Effector CD8-positive, alpha-beta T cell (primary cell): ENCODE measurements at regions not wholly inside any gene's neighbourhood (a gene's known extent, or its start where the extent isn't known, plus 50 kb on each side); places are given as distances from the start of the nearest gene placed in this dataset.

Experiments
- DNase-seq: peaks from one replicate; lab custom pipeline; 2025; lab: John Stamatoyannopoulos, UW

DNA sequence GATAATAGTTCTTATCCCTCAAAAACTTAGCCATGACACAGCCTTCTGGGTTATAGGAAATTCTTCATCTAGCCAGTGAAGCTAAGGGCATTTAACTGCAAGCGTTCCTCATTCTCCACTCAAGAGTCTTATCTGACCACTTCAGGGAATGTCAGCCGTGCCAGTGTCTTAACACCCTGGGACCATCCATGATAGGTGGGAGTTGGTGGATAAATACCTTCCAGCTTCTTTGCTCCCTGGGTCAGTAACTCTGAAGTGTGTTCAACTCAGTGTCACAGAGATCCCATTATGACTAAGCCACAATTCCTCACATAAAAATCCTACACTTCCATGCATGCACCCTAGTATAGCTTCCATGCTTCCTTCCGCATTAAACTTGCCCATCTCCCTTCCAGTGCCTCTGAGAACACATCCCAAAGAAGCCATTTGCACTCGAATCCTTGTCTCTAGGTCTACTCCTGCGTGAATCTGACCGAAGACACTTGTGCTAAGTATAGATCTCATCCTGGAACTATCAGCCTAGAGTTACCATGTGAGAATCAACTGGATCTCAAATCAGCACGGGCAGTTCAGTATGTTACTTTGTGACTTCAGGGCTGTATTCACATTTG is 264.3 kb upstream of the MAF start:
- DNase-seq: no peak

DNA sequence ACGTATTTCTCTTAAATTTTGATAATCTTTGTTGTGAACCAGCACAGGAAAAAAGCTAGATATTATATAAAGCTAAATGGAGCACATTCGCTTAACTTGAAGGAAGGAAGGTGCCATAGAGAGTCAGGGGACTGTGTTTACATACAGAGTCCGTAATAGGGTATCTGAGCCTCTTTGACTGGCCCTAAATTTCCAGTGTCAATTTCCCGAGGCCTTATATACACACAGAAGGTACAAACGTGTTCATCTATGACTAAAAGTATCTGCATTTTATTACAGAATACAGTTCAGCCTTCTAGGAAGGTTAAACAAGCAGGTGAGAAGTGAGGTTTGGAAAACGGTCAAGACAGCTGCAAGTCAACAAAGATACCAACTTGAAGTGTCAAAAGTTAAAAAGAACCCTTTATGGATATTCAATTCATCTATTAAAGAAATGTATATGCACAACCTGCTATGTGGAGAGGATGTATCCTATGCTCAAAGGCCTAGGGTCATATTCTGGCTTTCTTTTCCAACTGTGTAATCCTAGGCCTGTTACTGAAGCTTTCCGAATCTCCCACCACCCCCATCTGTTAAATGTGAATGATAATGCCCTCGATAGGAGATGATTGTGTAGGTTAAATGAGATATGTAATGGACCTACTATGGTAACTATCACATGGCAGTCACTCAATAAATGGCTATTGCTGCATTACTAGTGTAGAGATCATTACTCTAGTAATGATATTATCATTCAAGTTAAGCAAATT is 263.7 kb upstream of the MAF start:
- DNase-seq: no peak

DNA sequence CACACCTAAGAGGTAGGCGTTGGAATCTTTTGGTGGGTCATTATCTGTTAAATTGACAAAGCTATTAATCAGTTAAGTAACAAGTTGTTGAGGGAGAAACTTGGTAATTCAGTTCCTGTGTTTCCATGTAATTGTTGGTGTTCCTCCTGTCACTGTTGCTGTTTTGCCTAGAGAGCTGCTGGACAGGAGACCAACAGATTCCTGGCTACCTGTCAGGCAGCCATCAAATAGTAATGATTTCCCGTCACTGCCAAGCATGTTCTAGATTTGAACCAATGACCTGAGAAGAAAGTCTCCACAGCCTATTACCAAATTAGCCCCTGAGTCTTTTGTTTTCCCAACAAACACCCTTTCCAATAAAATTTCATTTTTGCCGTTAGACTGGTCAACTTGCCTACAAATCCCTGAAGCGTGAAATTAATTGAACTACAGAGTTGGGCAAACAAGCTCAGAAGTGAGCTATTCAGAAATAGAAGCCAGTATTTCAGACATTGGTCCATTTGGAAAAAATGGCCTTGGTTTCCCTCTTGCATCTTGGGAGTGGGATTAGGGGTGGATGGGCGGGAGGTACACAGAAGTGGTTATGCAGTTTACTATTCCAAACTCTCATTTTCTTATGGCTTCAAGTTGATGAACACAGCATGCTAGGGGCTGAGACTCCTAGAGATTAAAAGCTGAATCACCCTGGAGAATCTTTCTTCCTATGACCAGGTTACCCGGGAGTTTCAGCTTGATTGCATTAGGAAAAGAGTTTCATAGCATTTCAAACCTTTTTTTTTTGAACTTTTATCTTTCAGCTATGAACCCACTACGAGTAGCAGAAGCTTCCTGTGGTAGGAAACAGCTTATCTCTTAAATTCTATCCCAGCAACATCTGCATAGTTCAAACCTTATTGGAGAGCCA is 262.8 kb upstream of the MAF start:
- DNase-seq: no peak

DNA sequence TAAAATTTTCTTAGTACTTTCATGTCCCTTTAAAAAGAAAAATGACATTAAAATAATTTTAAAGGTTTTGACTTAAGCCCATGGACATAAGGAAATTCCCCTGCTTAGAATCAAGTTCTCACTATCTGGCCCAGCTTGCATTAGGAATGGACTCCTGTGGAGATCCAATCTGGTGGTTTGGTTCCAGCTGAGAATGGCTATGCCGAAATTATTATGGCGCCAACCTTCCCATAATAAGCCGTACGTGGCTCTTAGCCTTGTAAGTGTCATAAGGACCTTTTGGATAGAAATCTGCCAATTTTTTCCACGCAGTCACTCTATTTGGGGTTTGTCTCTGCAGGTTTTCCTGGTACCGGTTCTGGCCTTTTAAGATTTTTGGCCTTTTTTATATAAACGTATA is 262.1 kb upstream of the MAF start:
- no peak for DNase-seq

DNA sequence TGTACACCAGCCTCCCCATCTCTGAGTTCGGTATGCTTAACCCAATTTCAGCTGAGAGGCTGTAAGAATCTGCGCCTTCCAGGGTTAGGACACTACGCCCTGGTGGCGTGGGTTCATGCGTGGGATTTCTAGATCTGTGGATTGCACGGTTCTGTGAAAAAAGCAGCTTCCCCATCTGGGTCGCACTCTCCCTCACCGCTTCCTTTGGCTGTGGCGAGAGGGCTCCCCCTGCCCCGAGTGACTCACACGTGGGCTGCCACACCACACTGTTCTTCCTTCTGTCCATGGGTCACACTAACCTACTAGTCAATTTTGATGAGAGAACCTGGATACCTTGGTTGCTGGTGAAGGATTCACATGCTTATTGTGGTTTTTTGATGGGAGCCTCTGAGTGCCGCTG is 256.0 kb upstream of the MAF start:
- DNase-seq: no peak

DNA sequence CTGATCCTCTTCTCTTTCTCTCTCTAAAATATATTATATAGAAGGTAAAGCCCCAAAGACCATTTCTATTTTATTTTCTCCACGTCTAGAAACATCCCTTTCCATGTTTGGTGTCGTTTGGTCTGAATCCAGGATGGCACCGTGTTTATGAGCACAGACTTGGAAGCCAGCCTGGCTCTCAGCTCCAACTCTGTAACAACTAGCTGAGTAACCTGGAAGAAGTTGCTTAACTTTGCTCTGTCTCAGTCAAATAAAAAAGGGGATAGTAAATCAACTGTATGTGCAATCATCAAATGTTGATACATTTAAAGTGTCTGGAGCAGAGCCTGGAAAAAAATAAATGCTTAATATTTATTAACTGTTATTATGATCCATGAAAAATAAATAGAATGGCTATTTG is 249.8 kb upstream of the MAF start:
- no peak for DNase-seq

DNA sequence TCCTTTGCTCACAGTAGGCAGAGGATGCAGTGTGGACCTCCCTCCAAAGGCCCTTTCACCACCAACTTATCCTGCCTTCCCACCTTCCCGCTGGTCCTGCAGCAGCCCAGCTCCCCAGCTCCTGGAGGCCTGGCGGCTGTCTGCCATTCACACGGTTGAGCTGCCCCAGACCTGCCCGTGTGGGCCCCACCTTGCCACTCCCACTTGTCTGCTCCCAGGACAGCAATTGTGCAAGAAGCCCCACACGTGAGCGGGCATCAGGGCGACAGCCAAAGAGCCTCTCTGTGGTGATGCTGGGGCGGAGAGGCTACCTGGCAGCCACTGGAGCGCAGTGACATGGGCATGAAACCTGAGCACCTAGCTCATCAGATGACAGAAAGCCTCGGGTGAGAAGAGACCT is 248.6 kb upstream of the MAF start:
- no peak for DNase-seq

DNA sequence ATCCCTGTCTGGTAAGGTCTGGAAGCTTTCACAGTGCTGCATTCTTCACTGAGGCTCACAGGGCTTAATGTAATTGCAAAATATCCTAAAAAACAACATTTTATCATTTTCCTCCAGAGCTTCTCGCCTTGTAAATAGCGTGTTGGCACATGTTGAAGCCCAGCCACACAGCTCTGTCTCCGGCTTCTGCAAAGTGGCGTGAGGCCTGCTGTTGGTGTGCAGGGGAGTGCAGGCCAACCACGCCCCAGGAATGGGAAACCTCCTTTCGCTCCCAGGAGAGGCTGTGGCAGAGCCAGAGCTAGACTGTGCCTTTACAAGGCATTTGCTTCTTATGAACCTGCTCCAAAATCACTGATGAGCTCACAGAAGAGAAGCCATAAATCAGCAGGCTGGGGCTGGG is 248.2 kb upstream of the MAF start:
- no peak for DNase-seq

DNA sequence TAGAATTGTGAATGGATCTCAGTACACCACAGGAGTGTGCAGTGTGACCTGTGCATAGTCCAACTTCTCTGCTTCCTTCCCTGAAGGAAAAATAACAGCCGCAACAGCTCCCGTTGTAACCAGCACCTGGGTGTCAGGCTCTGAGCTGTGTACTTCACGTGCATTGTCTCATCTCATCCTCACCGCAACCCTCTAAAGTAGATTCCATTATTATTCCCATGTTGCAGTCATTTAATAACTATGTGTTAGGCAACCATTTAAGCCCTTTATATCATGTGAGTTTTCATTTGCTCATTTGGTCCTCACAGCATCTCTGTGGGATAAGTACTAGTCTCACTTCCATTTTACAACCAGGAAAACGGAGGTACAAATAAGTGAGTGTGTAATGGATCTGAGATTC is 247.0 kb upstream of the MAF start:
- DNase-seq: no peak

DNA sequence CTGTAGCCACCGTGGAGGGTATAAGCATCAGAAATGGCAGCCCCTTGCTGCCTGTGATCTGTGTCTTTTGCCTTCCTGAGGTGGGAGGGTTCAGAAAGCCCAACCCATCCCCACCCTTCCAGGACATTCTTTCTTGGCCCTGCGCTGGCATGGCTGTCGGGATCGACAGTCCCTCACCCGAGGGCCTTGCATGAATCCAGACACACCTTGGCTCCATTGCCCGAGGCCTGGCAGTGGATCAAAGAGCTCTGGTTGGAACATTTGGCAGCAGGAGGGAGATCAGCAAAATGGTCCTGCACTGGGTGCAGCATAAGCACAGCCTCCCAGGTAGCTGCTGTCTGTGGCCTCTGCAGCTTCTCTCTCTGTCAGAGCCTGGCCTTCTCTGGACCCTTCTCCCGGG is 246.6 kb upstream of the MAF start:
- no peak for DNase-seq

DNA sequence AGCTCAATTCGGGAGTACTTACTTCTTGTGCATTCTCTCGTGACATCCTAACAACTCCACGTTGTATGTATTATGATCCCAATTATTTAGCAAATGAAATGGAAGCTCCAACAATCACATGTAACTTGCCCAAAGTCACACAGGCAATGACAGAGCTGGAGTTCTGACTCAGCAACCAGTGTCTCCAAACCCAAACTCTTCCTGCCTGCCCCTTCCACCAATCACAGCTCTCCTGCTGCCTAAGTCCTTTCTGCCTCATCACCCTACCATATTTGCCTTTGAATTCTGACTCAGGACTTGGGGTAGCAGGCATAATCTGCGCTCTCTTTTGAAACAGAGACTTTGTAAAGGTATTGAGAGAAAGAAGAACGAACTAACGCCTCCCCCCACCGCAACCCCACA is 245.2 kb upstream of the MAF start:
- DNase-seq: no peak

DNA sequence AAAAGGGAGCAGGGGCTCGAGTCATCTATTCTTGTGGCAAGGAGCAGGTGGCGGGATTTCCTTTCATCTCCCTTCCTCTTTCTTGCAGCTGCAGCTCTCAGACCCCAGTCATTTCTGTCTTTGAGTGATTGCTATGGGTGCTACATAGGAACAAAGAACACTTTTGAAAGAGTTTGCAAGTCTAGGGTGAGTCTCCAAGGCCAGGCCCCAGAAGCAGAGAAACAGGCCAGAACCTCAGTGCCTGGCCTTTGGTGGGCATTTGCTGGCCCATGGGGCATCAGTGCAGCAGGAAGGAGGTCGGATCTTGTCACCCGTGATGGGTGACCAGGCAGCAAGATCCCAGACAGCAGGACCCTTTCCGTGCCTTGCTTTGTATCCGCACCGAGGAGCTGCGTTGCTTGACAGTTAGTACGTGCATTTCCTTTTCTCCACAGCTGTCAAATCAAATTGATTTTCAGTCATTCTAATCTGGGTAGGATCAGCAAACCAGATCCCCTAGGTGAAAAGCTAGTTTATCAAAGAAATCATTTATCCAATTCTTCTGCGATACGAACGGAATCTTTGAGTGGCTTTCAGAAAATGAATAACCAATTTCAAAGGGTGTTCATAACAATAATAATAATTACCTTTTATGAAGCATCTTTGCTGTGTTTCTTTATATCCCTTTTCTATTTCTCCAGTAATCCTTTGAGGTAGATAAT is 244.6 kb upstream of the MAF start:
- DNase-seq: no peak

DNA sequence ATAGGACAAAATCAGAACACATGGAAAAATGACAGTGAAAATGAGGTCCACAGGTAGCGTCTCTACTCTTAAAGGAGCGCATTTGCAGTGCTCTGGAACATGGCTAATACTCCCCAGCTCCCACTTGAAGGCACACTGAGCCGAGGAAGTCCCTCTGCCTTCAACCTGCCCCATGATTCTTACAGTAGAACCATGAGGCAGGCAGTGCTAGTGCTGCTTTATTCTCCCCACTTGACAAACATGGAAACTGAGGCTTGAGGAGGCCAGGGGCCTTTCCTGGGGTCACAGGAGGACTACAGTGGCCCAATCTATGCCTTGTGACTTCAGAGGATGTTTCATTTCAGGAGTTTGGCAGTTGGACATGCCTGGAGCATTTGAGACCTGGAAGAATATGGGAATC is 244.1 kb upstream of the MAF start:
- no peak for DNase-seq

DNA sequence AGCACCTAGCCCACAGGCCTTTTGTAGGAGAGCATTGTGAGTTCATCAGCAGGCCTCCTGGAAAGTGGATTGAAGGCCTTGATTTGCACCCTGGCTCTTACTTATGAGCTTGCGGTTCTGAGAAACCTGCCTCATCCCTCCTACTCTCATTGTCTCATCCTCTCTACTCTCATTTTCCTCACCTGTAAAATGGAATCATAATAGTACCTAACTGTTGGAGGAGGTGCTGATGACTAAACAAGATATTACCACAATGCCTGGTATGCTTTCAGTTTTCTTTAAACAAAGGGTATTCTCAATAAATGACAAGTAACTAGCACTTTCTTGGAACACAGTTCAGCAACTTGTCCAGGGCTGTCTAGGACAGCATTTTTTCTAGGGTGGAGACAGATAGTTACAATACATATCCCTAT is 243.1 kb upstream of the MAF start:
- DNase-seq: no peak

DNA sequence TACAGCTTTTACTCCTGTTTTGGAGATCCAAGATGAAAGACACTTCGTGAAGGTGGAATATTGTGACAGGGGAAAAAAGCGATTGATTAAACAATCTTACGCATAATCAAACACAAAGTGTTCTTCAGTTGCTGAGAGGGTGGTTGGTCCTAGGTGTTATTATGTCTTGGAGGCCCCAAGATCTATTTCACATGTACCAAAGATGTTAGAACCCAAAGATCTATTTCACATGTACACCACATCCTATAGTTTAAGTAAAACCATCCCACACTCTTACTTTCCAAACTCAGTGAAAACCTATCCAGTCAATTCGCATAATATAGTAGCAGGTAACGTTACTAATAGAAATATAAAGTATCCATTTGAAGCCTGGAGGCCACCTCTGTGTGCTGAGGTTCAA is 242.6 kb upstream of the MAF start:
- no peak for DNase-seq

DNA sequence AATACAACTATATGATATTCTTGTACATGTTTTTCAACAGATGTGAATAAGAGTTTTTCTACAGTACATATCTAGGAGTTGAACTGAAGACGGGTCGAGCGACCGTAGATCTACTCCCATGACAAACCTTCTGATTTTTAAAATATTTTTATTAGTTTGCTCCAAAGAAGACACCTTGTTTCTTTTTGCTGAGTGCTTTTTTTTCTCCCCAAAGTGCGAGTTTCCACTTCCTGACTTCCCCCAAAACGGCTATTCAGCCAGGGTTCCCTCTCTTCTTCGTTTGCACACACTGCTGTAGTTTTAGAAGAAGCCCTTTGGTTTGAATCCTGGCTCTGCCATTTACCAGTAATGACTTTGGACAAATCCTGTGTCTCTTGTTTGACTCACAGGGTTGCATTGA is 241.7 kb upstream of the MAF start:
- no peak for DNase-seq

DNA sequence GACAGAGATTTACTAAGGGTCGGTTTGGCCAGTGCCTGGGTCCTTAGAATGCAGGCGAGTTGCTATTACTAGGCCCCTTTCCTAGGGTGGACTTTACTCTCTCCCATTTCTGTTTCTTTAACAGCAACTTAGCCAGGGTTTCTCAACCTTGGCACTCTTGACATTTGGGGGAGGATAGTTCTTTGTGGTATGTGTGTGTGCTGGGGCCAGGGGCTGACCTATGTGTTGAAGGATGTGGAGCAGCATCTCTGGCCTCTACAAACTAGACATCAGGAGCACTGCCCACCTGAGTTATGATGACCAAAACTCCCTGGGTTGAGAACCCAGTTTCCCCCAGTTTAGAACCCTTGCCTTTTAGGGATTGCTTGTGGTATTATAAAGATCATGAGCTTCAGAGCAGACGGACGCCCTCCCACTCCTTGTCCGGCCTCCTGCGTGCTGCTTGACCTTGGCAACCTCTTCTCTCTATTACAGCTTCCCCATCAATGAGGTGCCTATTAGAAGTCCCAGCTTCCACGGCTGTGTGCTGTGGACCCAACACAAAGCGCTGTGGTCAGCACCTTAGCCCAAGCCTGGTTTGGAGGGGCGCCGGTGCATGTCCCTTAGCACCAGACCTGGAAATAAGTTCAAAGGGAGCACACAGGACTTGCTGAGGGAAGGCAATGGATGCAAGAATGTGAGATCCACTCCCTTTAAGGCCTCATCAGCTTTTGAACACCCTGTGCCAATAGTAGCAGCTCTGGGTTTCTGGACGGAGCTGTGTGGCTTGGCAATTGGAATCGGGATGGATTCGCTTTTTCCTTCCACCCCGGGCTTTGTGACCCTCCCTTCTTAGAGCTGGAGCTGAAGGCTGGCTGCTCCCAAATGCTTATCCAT is 239.2 kb upstream of the MAF start:
- DNase-seq: no peak

DNA sequence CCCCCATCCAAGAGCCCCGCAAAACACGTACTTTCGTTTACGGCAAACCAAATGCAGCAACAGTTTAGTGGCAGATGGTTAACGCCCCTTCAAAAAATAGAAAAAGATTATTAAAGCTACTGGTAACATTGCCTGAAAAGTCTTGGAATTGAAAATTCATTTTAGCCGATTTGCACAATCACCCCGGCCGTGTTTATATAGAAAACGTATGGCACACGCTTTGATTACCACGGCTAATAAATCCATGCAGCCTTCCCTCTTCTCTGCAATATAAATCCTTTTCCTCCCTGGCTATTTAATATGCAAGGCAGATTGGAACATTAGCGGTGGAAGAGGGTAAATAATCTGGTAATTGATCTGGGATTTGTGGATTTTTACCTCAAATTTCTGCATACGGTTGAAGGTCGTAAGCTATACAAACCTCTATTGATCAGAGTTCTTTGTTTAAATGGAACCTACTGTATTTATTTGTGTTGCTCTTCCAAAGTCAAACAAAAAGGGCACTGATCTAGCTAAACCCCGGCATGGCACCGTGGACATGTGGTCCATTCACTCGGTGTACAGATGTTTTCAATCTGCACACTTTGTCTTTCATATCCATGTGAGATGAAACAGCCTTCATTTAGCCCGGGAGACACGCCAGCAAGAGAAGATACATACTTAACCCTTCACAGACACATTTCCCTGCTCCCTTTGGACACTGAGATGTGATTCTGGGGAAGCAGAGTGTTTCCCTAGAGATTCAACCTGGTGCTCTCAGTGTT is 238.1 kb upstream of the MAF start:
- DNase-seq: no peak

DNA sequence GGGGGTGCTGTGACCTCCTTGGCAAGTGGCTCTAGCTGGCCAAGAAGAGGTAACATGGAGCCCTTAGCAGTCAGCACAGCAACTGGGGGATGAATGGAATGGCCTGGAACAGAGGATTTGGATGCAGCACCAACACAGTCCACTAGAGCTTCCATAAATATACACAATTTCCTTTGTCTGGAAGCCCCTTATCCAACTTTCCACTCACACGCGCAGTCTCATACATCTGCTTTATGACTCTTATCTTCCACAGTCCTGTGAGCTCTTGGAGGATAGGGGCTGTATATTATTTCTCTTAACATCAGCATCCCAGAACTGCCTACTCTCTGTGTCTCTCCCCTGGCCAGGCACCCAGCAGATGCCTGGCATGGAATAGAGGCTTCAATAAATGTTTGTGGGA is 235.6 kb upstream of the MAF start:
- DNase-seq: no peak

DNA sequence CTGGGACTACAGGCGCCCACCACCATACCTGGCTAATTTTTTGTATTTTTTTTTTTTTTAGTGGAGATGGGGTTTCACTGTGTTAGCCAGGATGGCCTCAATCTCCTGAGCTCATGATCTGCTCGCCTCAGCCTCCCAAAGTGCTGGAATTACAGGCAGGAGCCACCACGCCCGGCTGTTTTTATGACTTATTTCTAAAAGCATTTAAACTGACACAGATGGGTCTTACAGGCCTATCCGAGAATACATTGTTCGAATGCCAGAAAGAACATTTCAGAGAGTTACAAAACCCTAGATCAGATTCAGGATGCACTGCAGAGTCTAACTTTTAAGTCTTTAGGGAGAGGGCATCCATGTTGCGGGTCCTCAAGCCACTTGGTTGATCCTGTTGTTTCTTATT is 234.7 kb upstream of the MAF start:
- no peak for DNase-seq

DNA sequence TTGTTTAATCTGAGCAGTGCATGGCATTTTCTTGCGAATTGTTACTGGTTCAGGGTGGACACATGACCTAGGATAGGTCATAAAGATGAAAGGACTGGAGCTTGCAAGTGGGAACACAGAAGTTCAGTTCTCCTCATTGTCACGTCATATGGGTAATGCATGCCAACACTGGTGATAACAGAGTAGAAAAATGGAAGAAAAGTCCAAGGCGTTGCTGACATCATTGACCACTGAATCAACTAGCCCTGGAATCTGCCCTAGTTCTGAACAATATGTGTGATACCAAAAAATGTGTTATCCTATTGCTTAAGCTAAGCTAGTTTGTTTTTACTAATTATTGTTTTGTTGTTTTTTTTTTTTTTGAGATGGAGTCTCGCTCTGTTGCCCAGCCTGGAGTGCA is 234.2 kb upstream of the MAF start:
- no peak for DNase-seq
